Liver (tissue), 3 donors: ENCODE measurements at regions not wholly inside any gene's neighbourhood (a gene's known extent, or its start where the extent isn't known, plus 50 kb on each side); places are given as distances from the start of the nearest gene placed in this dataset.

Experiments
- EGR1 ChIP-seq, 2 donors: IDR thresholded peaks; 2 replicates each; pipeline ENCODE4 v1.6.1; 2016 to 2018; ENCODE audit warnings: antibody characterized with exemption in 2 of 2, low read depth in 2 of 2
- FOXA1 ChIP-seq: IDR thresholded peaks from 2 replicates; pipeline ENCODE4 v1.6.1; 2016; ENCODE audit warnings: antibody characterized with exemption
- FOXA2 ChIP-seq: IDR thresholded peaks from 2 replicates; pipeline ENCODE4 v1.6.1; 2016; ENCODE audit warnings: antibody characterized with exemption
- HNF4A ChIP-seq, 2 donors: conservative IDR thresholded peaks; 2 replicates each; pipeline ENCODE4 v1.6.1; 2016; ENCODE audit warnings: antibody characterized with exemption in 2 of 2, mild to moderate bottlenecking in 2 of 2
- HNF4G ChIP-seq: IDR thresholded peaks from 2 replicates; pipeline ENCODE4 v1.6.1; 2016; ENCODE audit warnings: antibody characterized with exemption
- JUND ChIP-seq, 2 donors: IDR thresholded peaks; 2 replicates each; pipeline ENCODE4 v1.6.1; 2016; ENCODE audit warnings: antibody characterized with exemption in 2 of 2
- RAD21 ChIP-seq, 2 donors: IDR thresholded peaks; 2 replicates each; pipeline ENCODE4 v1.6.1; 2016; ENCODE audit warnings: antibody characterized with exemption in 2 of 2, mild to moderate bottlenecking in 2 of 2
- REST ChIP-seq: IDR thresholded peaks from 2 replicates; pipeline ENCODE4 v1.6.1; 2016; ENCODE audit warnings: antibody characterized with exemption, mild to moderate bottlenecking
- SP1 ChIP-seq: IDR thresholded peaks from 2 replicates; pipeline ENCODE4 v1.6.1; 2018; ENCODE audit warnings: antibody characterized with exemption, mild to moderate bottlenecking
- TAF1 ChIP-seq: conservative IDR thresholded peaks from 2 replicates; pipeline ENCODE4 v1.6.1; 2016; ENCODE audit warnings: antibody characterized with exemption, mild to moderate bottlenecking
- YY1 ChIP-seq: IDR thresholded peaks from 2 replicates; pipeline ENCODE4 v1.6.1; 2016; ENCODE audit warnings: antibody characterized with exemption, mild to moderate bottlenecking
- TF ChIP-seq, protein P1 (sequence below): fragments of 150-350 bp; IDR thresholded peaks from 2 replicates; pipeline ENCODE4 v1.5.1; 2017; ENCODE audit warnings: improper control_type of control experiment, low read depth, low read length; ENCODE audit not compliant: missing input control
- TF ChIP-seq, protein P2 (sequence below): IDR thresholded peaks from 2 replicates; pipeline ENCODE4 v1.6.1; 2016; ENCODE audit warnings: antibody characterized with exemption
- donor health status: healthy.
- donor health status: healthy.

DNA sequence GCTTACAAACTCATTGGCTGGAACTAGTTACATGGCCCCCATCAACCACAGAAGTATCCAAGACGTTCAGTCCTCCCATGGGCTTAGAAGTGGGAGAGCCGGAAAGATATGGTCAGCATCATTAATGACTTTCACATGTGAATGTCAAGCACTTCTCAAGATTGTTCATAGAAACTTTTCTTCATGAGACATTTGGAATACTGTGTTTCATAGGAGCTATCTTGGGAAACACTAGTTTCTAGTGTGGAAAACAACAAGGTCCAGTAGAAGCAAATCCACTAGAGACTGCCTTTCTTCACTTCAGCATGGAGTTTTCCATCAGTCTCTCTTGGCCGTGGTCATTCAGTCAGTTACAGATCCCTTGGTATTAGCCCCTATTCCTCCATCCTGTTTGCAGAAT is 160.9 kb downstream of the C11orf91 start:
- TF ChIP-seq, protein P1, sequence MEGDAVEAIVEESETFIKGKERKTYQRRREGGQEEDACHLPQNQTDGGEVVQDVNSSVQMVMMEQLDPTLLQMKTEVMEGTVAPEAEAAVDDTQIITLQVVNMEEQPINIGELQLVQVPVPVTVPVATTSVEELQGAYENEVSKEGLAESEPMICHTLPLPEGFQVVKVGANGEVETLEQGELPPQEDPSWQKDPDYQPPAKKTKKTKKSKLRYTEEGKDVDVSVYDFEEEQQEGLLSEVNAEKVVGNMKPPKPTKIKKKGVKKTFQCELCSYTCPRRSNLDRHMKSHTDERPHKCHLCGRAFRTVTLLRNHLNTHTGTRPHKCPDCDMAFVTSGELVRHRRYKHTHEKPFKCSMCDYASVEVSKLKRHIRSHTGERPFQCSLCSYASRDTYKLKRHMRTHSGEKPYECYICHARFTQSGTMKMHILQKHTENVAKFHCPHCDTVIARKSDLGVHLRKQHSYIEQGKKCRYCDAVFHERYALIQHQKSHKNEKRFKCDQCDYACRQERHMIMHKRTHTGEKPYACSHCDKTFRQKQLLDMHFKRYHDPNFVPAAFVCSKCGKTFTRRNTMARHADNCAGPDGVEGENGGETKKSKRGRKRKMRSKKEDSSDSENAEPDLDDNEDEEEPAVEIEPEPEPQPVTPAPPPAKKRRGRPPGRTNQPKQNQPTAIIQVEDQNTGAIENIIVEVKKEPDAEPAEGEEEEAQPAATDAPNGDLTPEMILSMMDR = no peak
- TF ChIP-seq RAD21 (IDR thresholded peaks at IDR 0.05) (no peak), REST (no peak), HNF4A (conservative IDR thresholded peaks at IDR 0.05) (no peak), SP1 (no peak), EGR1 (IDR thresholded peaks at IDR 0.05; ENCODE audit: low read depth in 2 of 2) (no peak), JUND (IDR thresholded peaks at IDR 0.05) (no peak), YY1 (no peak), TAF1 (no peak), HNF4G (no peak), FOXA2 (no peak), FOXA1 (no peak)
- TF ChIP-seq, protein P2, sequence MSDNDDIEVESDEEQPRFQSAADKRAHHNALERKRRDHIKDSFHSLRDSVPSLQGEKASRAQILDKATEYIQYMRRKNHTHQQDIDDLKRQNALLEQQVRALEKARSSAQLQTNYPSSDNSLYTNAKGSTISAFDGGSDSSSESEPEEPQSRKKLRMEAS = no peak
